Osteoblast (primary cell): ENCODE measurements at regions not wholly inside any gene's neighbourhood (a gene's known extent, or its start where the extent isn't known, plus 50 kb on each side); places are given as distances from the start of the nearest gene placed in this dataset.
"Not testable (repeated sequence)": the region's sequence is repeated elsewhere in the genome, so short reads cannot be mapped to it uniquely, and the experiment has no call there.

ENCODE experiments used
- DNase-seq: peaks from one replicate; pipeline ENCODE4 v3.0.0; 2011; ENCODE audit warnings: low spot score, mixed read lengths; ENCODE audit not compliant: insufficient read length; ENCODE audit errors: missing footprints
- H2AFZ ChIP-seq: 2 replicates; pipeline ENCODE4 v1.6.0; 2011; ENCODE audit warnings: mild to moderate bottlenecking, low read length
- H3K27ac ChIP-seq: 2 replicates; pipeline ENCODE4 v1.5.1; 2011; ENCODE audit warnings: mild to moderate bottlenecking, low read depth, low read length, moderate library complexity
- H3K27me3 ChIP-seq: 2 replicates; pipeline ENCODE4 v1.6.0; 2012; ENCODE audit warnings: mild to moderate bottlenecking, control low read depth, inconsistent platforms, low read length, moderate library complexity; ENCODE audit not compliant: insufficient read depth
- H3K36me3 ChIP-seq: 2 replicates; pipeline ENCODE4 v1.5.1; 2011; ENCODE audit warnings: mild to moderate bottlenecking, low read length, control low read depth, moderate library complexity; ENCODE audit not compliant: insufficient read depth
- H3K4me1 ChIP-seq: 2 replicates; pipeline ENCODE4 v1.5.1; 2011; ENCODE audit warnings: mild to moderate bottlenecking, low read length, control low read depth, moderate library complexity; ENCODE audit not compliant: insufficient read depth
- H3K4me2 ChIP-seq: 2 replicates; pipeline ENCODE4 v1.6.0; 2011; ENCODE audit warnings: mild to moderate bottlenecking, low read length; ENCODE audit not compliant: insufficient read depth
- H3K4me3 ChIP-seq: fragments of 200-600 bp; sonication (generic); 3 replicates; pipeline ENCODE4 v1.5.1; 2012; ENCODE audit warnings: mild to moderate bottlenecking, low read length, inconsistent platforms; ENCODE audit not compliant: insufficient read depth
- H3K79me2 ChIP-seq: 2 replicates; pipeline ENCODE4 v1.6.0; 2012; ENCODE audit warnings: mild to moderate bottlenecking, low read length, control low read depth, inconsistent platforms; ENCODE audit not compliant: insufficient read depth
- H3K9me3 ChIP-seq: 2 replicates; pipeline ENCODE4 v1.5.1; 2011; ENCODE audit warnings: low read depth, low read length, control low read depth
- H4K20me1 ChIP-seq: 2 replicates; pipeline ENCODE4 v1.6.0; 2012; ENCODE audit warnings: mild to moderate bottlenecking, low read length, control low read depth; ENCODE audit not compliant: insufficient read depth
- TF ChIP-seq, protein P1 (sequence below): IDR thresholded peaks from 2 replicates; pipeline ENCODE4 v1.5.1; 2011; ENCODE audit warnings: mild to moderate bottlenecking, low read depth, low read length, moderate library complexity; ENCODE audit errors: extremely low read depth

DNA sequence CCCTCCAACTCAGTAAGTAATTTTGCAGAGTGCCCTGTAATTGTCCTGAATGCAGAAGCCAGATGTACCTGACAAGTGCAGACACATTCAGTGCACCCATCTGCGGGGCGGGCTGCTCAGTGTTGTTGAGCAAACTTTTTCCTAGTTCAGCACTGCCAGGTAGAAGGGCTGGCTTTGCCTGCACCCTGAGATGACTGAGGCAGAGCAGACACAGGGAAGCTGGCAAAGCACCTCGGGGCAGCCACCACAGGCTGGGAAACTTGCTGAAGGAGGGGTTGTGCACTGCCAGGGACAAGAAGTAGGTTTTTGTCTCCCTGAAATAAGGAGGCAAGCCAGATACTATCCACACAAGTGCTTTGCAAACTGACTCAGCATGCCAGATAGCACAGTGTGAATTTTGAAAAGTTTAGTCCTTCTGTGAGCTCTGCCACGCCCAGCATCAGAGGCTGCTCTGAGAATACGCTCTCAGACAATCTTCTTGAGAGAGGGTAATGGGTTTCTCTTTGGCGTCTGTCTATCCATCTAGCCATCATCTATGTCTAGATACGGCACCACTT is 62.3 kb downstream of the SOWAHC start:
- Histone ChIP-seq H3K4me3 (no peak overlapping the region), H4K20me1 (no peaks in the 10 kb centered on the region), H3K27ac (no peak overlapping the region), H3K9me3 (no peaks in the 10 kb centered on the region), H3K79me2 (no peaks in the 10 kb centered on the region), H3K4me1 (no peaks in the 10 kb centered on the region), H2AFZ (no peak overlapping the region), H3K27me3 (peaks cover 24% of the 10 kb centered on the region), H3K4me2 (no peak overlapping the region), H3K36me3 (no peaks in the 10 kb centered on the region)
- DNase-seq: no peak
- TF ChIP-seq, protein P1, sequence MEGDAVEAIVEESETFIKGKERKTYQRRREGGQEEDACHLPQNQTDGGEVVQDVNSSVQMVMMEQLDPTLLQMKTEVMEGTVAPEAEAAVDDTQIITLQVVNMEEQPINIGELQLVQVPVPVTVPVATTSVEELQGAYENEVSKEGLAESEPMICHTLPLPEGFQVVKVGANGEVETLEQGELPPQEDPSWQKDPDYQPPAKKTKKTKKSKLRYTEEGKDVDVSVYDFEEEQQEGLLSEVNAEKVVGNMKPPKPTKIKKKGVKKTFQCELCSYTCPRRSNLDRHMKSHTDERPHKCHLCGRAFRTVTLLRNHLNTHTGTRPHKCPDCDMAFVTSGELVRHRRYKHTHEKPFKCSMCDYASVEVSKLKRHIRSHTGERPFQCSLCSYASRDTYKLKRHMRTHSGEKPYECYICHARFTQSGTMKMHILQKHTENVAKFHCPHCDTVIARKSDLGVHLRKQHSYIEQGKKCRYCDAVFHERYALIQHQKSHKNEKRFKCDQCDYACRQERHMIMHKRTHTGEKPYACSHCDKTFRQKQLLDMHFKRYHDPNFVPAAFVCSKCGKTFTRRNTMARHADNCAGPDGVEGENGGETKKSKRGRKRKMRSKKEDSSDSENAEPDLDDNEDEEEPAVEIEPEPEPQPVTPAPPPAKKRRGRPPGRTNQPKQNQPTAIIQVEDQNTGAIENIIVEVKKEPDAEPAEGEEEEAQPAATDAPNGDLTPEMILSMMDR: no peak

DNA sequence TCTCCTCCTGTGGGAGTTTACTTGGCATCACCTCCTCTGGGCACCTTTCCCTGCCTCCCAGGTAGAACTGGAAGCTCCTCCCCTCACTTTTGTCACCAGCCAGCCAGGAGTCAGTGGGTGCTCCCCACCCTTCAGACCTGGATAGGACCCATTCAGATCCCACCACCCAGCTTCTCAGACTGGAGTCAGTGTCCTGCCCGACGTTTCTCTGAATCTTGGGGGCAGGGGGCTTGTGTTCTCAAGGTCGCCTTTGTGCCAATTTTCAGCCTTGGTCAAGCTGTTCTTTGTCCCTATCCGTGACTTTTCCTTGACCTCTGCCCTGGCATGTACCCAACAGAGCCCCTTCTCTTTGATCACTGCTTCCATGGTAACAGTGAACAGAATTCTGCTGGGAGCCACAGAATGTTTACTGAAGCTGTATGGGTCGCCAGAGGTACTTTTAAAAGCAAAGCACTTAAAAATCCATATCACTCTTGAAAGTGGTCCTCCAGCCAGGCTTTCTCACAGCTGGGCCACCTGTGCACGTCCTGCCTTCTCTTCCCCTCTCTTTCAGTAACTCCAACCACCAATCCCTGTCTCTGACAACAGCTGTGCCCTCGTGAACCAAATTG is 63.1 kb downstream of the SOWAHC start:
- H3K4me2 ChIP-seq, H3K4me1 ChIP-seq, H2AFZ ChIP-seq, H3K9me3 ChIP-seq, H3K79me2 ChIP-seq, H3K27ac ChIP-seq, H3K4me3 ChIP-seq, DNase-seq, H3K36me3 ChIP-seq, H4K20me1 ChIP-seq: not testable (repeated sequence)
- H3K27me3 ChIP-seq: peaks cover 24% of the 10 kb centered on the region

DNA sequence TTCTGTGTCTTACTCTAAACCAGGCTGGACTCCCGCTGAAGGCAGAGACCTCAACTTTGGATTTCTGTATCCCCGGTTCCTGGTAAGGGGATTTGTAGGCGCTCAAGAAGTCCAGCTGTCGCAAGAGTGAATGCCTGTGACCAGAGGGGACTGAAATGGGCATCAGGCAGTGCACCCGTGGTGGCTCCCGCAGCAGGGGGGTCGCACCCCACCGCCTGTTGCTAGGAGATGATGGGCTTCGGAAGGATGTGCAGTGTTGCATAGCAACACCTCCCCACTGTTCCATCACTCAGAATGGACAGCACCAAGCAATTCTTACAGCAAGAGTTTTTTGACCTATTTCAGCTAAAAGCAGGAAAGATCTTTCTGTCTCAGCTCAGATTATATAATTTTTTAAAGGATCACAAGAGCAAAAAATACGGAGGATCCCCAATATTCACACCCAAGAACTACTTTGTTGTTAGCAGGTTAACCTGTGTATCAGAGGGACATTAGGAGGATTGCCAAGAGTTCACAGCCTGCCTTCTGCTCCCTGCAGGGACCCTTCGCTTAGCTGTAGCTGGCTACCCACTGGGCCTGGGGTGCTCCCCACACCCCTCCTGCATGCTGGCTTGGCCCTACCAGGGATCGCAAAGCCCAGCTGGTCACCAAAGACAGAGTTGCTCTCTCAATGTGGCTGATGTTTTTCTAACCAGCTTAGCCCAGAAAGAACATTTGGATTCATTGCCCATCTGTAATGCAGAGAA is 63.8 kb downstream of the SOWAHC start:
- H3K4me3 ChIP-seq: no peak overlapping the region
- no peaks in the 10 kb centered on the region for H3K36me3 ChIP-seq
- no peaks in the 10 kb centered on the region for H3K4me1 ChIP-seq
- no peak overlapping the region for H3K4me2 ChIP-seq
- no peaks in the 10 kb centered on the region for H3K79me2 ChIP-seq
- H3K27me3 ChIP-seq: peaks cover 24% of the 10 kb centered on the region
- no peak overlapping the region for H3K27ac ChIP-seq
- DNase-seq: no peak
- TF ChIP-seq, protein P1: no peak
- no peak overlapping the region for H2AFZ ChIP-seq
- no peaks in the 10 kb centered on the region for H4K20me1 ChIP-seq
- H3K9me3 ChIP-seq: no peaks in the 10 kb centered on the region

DNA sequence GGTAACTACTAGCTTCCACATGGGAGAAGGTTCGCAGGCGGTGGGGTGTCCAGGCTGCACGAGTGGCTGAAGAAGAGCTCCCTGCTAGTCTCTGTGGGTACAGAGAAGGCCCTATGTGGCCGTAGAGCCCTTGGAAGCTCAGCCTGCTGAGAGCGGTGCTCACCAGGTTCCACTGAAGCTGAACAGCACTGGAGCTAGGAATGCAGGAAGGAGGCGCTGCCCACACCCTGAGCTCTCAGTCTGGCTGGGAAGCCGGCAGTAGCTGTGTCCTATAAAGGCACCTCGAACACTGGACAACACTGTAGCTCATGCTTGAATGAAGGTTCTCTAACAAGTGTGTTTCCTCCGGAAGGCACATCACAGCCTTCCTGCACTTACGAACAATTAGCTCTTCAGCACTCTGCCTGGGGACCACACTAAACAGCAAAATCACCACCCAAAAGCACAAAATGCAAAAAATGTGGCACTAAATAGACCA is 64.6 kb downstream of the SOWAHC start:
- not testable (repeated sequence) for H3K27ac ChIP-seq, H4K20me1 ChIP-seq, H3K9me3 ChIP-seq, DNase-seq, H2AFZ ChIP-seq, H3K4me2 ChIP-seq, H3K4me3 ChIP-seq, H3K36me3 ChIP-seq, H3K79me2 ChIP-seq, H3K4me1 ChIP-seq
- peaks cover 24% of the 10 kb centered on the region for H3K27me3 ChIP-seq

DNA sequence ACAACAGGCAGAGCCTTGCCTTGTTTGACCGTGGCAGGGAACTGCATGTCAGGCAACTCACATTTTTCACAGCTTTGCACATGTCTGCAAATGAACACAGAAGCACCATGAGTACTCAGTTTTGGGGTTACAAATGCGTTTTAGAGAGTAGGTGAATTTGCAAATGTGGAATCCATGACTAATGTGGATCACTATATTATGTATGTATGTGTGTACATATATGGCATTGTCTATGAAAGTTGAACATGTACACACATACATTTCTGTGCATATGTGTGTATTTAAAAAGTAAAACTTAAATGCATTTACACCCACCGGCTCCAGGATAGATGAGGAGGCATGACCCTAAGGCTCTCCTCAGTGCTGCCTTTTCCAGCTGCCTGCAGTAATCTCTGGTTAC is 65.1 kb downstream of the SOWAHC start:
- Histone ChIP-seq H3K27ac (no peak overlapping the region), H2AFZ (no peak overlapping the region), H4K20me1 (no peaks in the 10 kb centered on the region), H3K36me3 (no peaks in the 10 kb centered on the region), H3K79me2 (no peaks in the 10 kb centered on the region), H3K4me3 (no peak overlapping the region), H3K9me3 (no peaks in the 10 kb centered on the region), H3K27me3 (peaks cover 24% of the 10 kb centered on the region), H3K4me1 (no peaks in the 10 kb centered on the region), H3K4me2 (no peak overlapping the region)
- TF ChIP-seq, protein P1: no peak
- no peak for DNase-seq
